Coronary artery (tissue), 2 donors: ENCODE measurements at regions not wholly inside any gene's neighbourhood (a gene's known extent, or its start where the extent isn't known, plus 50 kb on each side); places are given as distances from the start of the nearest gene placed in this dataset.

Experiments used
- DNase-seq: peaks from one replicate; pipeline ENCODE4 v3.0.0-alpha.2; 2017; ENCODE audit warnings: low spot score
- H3K27ac ChIP-seq, 2 donors: fragments of 200-600 bp; sonication (generic); one replicate each; pipeline ENCODE4 v1.5.1; 2016 to 2019
- H3K4me3 ChIP-seq: fragments of 200-600 bp; sonication (generic); 2 replicates; pipeline ENCODE4 v1.5.1; 2016; ENCODE audit warnings: mild to moderate bottlenecking, moderate library complexity
- CTCF ChIP-seq: fragments of 200-600 bp; sonication (generic); IDR thresholded peaks from one replicate; pipeline ENCODE4 v1.5.1; 2019; ENCODE audit warnings: antibody characterized with exemption

DNA sequence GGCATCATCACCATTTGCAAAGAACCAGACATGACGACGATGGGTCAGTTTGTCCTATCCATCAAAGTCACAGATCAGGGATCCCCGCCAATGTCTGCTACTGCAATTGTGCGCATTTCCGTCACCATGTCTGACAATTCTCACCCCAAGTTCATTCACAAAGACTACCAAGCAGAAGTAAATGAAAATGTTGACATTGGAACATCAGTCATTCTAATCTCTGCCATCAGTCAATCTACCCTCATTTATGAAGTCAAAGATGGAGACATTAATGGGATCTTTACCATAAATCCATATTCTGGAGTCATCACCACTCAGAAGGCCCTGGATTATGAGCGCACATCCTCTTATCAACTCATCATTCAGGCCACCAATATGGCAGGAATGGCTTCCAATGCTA lies 171.6 kb upstream of the MTNR1B start:
- TF ChIP-seq CTCF, result no peak

DNA sequence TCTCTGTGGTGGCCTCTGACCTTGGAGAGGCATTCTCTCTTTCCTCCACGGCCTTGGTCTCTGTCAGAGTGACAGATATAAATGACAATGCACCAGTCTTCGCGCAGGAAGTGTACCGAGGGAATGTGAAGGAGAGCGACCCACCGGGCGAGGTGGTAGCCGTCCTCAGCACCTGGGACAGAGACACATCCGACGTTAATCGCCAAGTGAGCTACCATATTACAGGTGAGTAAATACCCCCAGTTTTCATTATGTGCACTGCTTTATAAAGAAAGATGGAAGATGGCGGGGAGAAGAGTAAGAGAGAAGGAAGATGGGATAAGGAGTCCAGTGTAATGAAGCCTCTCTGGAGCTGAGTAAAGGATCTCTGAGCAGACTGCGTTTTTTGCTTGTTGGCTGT lies 167.8 kb upstream of the MTNR1B start:
- DNase-seq, result no peak
- no peak for TF ChIP-seq CTCF
- H3K27ac ChIP-seq, result no peak overlapping the region
- H3K4me3 ChIP-seq, result no peak overlapping the region

More for the DNA sequence above, 171.6 kb upstream of the MTNR1B start:
- H3K27ac ChIP-seq, result no peak overlapping the region
- no peak overlapping the region for H3K4me3 ChIP-seq
- DNase-seq, result no peak

DNA sequence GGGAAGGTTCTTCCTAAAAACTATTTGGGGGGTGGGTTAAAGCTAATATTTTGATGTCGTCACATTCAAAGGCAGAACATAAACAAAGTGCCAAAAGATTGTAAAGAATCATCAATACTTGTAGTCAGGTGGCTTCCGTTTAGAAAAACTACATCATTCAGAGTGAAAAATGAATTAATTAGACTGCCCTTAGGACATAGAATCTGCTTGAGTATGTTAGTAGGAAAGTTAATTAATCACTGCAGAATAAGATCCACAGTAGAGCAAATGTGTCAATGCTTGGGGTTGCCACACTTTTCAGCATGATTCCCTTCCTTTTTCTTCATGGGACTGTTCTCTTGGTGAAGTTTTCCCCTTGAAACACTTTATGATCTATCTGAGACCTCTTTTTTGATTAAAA lies 166.8 kb upstream of the MTNR1B start:
- no peak for TF ChIP-seq CTCF
- H3K27ac ChIP-seq, result no peak overlapping the region
- no peak overlapping the region for H3K4me3 ChIP-seq
- no peak for DNase-seq

GRCh38 chr11:92803391-92803790 lies 166.1 kb upstream of the MTNR1B start:
- Histone ChIP-seq H3K4me3 (no peak overlapping the region), H3K27ac (no peak overlapping the region)
- DNase-seq, result no peak
- TF ChIP-seq CTCF, result no peak

- Histone ChIP-seq H3K27ac (no peak overlapping the region), H3K4me3 (no peak overlapping the region)
- no peak for DNase-seq
- no peak for TF ChIP-seq CTCF
Measured at GRCh38 chr11:92804388-92804966, 165.0 kb upstream of the MTNR1B start.

GRCh38 chr11:92808022-92808421 lies 161.4 kb upstream of the MTNR1B start:
- no peak overlapping the region for H3K27ac ChIP-seq
- TF ChIP-seq CTCF, result no peak
- no peak overlapping the region for H3K4me3 ChIP-seq
- no peak for DNase-seq

DNA sequence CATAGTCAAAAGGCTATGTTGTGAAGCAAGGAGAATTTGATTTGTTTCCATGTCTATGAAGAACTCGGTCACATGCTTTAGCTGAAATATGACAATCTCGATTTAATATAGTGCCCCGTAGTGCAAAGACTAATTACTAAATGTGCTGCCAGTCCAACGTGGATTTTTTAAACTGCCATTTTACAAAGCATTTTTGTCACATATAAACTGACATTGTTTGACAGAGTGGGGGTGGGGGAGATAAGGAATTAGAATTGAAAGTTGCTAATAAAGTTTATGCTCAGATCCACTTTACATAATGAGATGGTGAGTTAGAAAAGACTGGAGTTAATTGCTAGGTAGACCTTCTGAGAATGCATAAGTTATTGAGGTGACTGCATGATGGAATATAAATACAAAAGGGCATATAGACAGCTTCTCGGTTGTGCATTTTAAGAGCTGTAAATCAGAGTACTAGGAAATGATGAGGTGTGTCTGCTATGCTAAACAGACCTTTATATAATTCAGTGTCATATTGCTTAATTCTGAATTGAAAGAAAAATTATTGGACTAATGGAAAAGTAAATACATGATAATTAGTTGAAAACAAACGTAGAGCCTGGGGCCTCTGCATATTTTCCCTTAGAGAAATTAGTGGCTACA lies 158.9 kb upstream of the MTNR1B start:
- no peak for TF ChIP-seq CTCF
- no peak overlapping the region for H3K4me3 ChIP-seq
- no peak overlapping the region for H3K27ac ChIP-seq
- DNase-seq, result no peak
